Trophoblast cell (in vitro differentiated cells and primary cell): ENCODE measurements at regions not wholly inside any gene's neighbourhood (a gene's known extent, or its start where the extent isn't known, plus 50 kb on each side); places are given as distances from the start of the nearest gene placed in this dataset.

Experiments
- DNase-seq, 2 donors: peaks; one replicate each; pipeline ENCODE4 v3.0.0-alpha.2; 2016
- H2AFZ ChIP-seq: 2 replicates; pipeline ENCODE4 v1.6.1; 2013; ENCODE audit warnings: low read length, moderate library complexity, mild to moderate bottlenecking; ENCODE audit not compliant: insufficient read depth, poor library complexity
- H2AK5ac ChIP-seq: 2 replicates; pipeline ENCODE4 v1.6.1; 2013; ENCODE audit warnings: mild to moderate bottlenecking, low read length
- H2BK120ac ChIP-seq: 2 replicates; pipeline ENCODE4 v1.6.1; 2013; ENCODE audit warnings: low read length, mild to moderate bottlenecking, moderate library complexity; ENCODE audit not compliant: insufficient read depth, poor library complexity
- H2BK12ac ChIP-seq: 2 replicates; pipeline ENCODE4 v1.6.1; 2013; ENCODE audit warnings: mild to moderate bottlenecking, low read length, moderate library complexity
- H2BK5ac ChIP-seq: 2 replicates; pipeline ENCODE4 v1.6.1; 2013; ENCODE audit warnings: low read length, low read depth, moderate library complexity, mild to moderate bottlenecking; ENCODE audit not compliant: poor library complexity
- H3K14ac ChIP-seq: 2 replicates; pipeline ENCODE4 v1.6.1; 2013; ENCODE audit warnings: mild to moderate bottlenecking, low read length
- H3K18ac ChIP-seq: 2 replicates; pipeline ENCODE4 v1.6.1; 2013; ENCODE audit warnings: mild to moderate bottlenecking, low read length
- H3K23ac ChIP-seq: 2 replicates; pipeline ENCODE4 v1.6.1; 2013; ENCODE audit warnings: low read length
- H3K27ac ChIP-seq: 2 replicates; pipeline ENCODE4 v1.5.1; 2013; ENCODE audit warnings: low read depth, mild to moderate bottlenecking, inconsistent platforms, low read length, moderate library complexity
- H3K27me3 ChIP-seq: 2 replicates; pipeline ENCODE4 v1.6.1; 2013; ENCODE audit warnings: inconsistent platforms, mild to moderate bottlenecking, low read length, moderate library complexity; ENCODE audit not compliant: insufficient read depth
- H3K36me3 ChIP-seq, 2 experiments: 1 replicate in 1 of 2; 2 replicates in 1 of 2; pipeline ENCODE4 v1.6.1; 2013; ENCODE audit warnings: low read length in 2 of 2, mild to moderate bottlenecking in 2 of 2, moderate library complexity in 1 of 2; ENCODE audit not compliant: insufficient read depth in 2 of 2, control insufficient read depth in 1 of 2
- H3K4ac ChIP-seq: 2 replicates; pipeline ENCODE4 v1.6.1; 2013; ENCODE audit warnings: low read depth, mild to moderate bottlenecking, low read length, moderate library complexity
- H3K4me1 ChIP-seq, 2 experiments: 1 replicate in 1 of 2; 2 replicates in 1 of 2; pipeline ENCODE4 v1.6.1; 2013; ENCODE audit warnings: low read length in 2 of 2, mild to moderate bottlenecking in 2 of 2, moderate library complexity in 1 of 2; ENCODE audit not compliant: insufficient read depth in 2 of 2, control insufficient read depth in 1 of 2
- H3K4me2 ChIP-seq: 2 replicates; pipeline ENCODE4 v1.6.1; 2013; ENCODE audit warnings: inconsistent platforms, mild to moderate bottlenecking, low read length, moderate library complexity
- H3K4me3 ChIP-seq: 2 replicates; pipeline ENCODE4 v1.5.1; 2013; ENCODE audit warnings: mild to moderate bottlenecking, low read depth, low read length, inconsistent platforms
- H3K79me1 ChIP-seq: one replicate; pipeline ENCODE4 v1.6.1; 2013; ENCODE audit warnings: low read length
- H3K79me2 ChIP-seq: 2 replicates; pipeline ENCODE4 v1.6.1; 2013; ENCODE audit warnings: low read length, mild to moderate bottlenecking; ENCODE audit not compliant: control insufficient read depth, insufficient read depth, poor library complexity
- H3K9ac ChIP-seq: 2 replicates; pipeline ENCODE4 v1.6.1; 2013; ENCODE audit warnings: mild to moderate bottlenecking, low read length
- H3K9me3 ChIP-seq: 2 replicates; pipeline ENCODE4 v1.6.1; 2013; ENCODE audit warnings: low read depth, mild to moderate bottlenecking, control low read depth, inconsistent platforms, low read length; ENCODE audit not compliant: insufficient read depth
- H4K12ac ChIP-seq: 2 replicates; pipeline ENCODE4 v1.6.1; 2013; ENCODE audit warnings: low read depth, mild to moderate bottlenecking, low read length, moderate library complexity
- H4K8ac ChIP-seq: 2 replicates; pipeline ENCODE4 v1.6.1; 2013; ENCODE audit warnings: low read depth, mild to moderate bottlenecking, low read length, moderate library complexity
- H4K91ac ChIP-seq: one replicate; pipeline ENCODE4 v1.6.1; 2013; ENCODE audit warnings: low read depth, mild to moderate bottlenecking, low read length, moderate library complexity
- WGBS: extraction: QIAGEN DNeasy Blood & Tissue Kit; methylation state at CpG from one replicate; pipeline ENCODE4 v1.1.7; 2013; ENCODE audit warnings: missing lambda C conversion rate; ENCODE audit not compliant: insufficient read length, insufficient coverage; ENCODE audit errors: extremely low coverage; 5-methylcytosine and 5-hydroxymethylcytosine counted together

GRCh38 chr11:23988381-23989006 is 508.4 kb upstream of the LUZP2 start:
- Histone ChIP-seq H3K4me1 (peaks cover 0 to under 1% of the 10 kb centered on the region in 2 experiments), H4K91ac (no peak overlapping the region), H3K4me2 (no peak overlapping the region), H3K27ac (peak overlapping the region; percentile 58), H2BK12ac (no peak overlapping the region), H3K36me3 (no peaks in the 10 kb centered on the region), H3K9ac (no peak overlapping the region), H3K4ac (no peak overlapping the region), H3K9me3 (no peaks in the 10 kb centered on the region), H2BK120ac (no peak overlapping the region), H3K18ac (no peak overlapping the region), H4K8ac (no peak overlapping the region), H2AK5ac (no peak overlapping the region), H3K14ac (no peak overlapping the region), H2AFZ (no peak overlapping the region), H3K27me3 (no peaks in the 10 kb centered on the region), H3K23ac (no peak overlapping the region), H2BK5ac (no peak overlapping the region), H3K79me2 (no peaks in the 10 kb centered on the region), H3K79me1 (peaks cover 2% of the 10 kb centered on the region), H3K4me3 (no peak overlapping the region), H4K12ac (no peak overlapping the region)
- DNase-seq: no peak
- WGBS: no CpG with 5 or more reads among the region's 1 CpG

- Histone ChIP-seq H3K14ac (no peak overlapping the region), H3K79me1 (peaks cover 2% of the 10 kb centered on the region), H3K4me2 (no peak overlapping the region), H4K91ac (no peak overlapping the region), H2AK5ac (no peak overlapping the region), H3K9ac (no peak overlapping the region), H3K4ac (no peak overlapping the region), H3K4me3 (no peak overlapping the region), H3K23ac (no peak overlapping the region), H3K36me3 (no peaks in the 10 kb centered on the region), H3K79me2 (no peaks in the 10 kb centered on the region), H3K27me3 (no peaks in the 10 kb centered on the region), H2BK12ac (peak overlapping the region; percentile 40), H3K27ac (peak overlapping the region; percentile 51), H2BK5ac (peak overlapping the region; percentile 79), H3K9me3 (no peaks in the 10 kb centered on the region), H2BK120ac (no peak overlapping the region), H3K18ac (no peak overlapping the region), H4K8ac (peak overlapping the region; percentile 47), H4K12ac (peak overlapping the region; percentile 70), H2AFZ (no peak overlapping the region), H3K4me1 (peaks cover 0 to 4% of the 10 kb centered on the region in 2 experiments)
- DNase-seq: peak; percentile 40 to 68
- WGBS: no CpG with 5 or more reads among the region's 2 CpGs
Measured at GRCh38 chr11:23990346-23991164, 506.3 kb upstream of the LUZP2 start.

- no peaks in the 10 kb centered on the region for H3K36me3 ChIP-seq
- no peak overlapping the region for H3K23ac ChIP-seq
- H3K79me2 ChIP-seq: no peaks in the 10 kb centered on the region
- H2AFZ ChIP-seq: no peak overlapping the region
- no peak overlapping the region for H4K8ac ChIP-seq
- H2AK5ac ChIP-seq: no peak overlapping the region
- no CpG with 5 or more reads among the region's 2 CpGs for WGBS
- H3K4me1 ChIP-seq: peaks cover 0 to 4% of the 10 kb centered on the region in 2 experiments
- H4K91ac ChIP-seq: no peak overlapping the region
- no peak overlapping the region for H3K18ac ChIP-seq
- H3K27me3 ChIP-seq: no peaks in the 10 kb centered on the region
- H2BK12ac ChIP-seq: no peak overlapping the region
- H4K12ac ChIP-seq: no peak overlapping the region
- H2BK120ac ChIP-seq: no peak overlapping the region
- H3K79me1 ChIP-seq: peaks cover 2% of the 10 kb centered on the region
- H3K4ac ChIP-seq: no peak overlapping the region
- no peak overlapping the region for H3K27ac ChIP-seq
- no peaks in the 10 kb centered on the region for H3K9me3 ChIP-seq
- no peak overlapping the region for H3K14ac ChIP-seq
- H2BK5ac ChIP-seq: no peak overlapping the region
- peak; percentile 4 to 52 for DNase-seq
- no peak overlapping the region for H3K4me2 ChIP-seq
- no peak overlapping the region for H3K9ac ChIP-seq
- no peak overlapping the region for H3K4me3 ChIP-seq
Measured at GRCh38 chr11:23991165-23991539, 505.7 kb upstream of the LUZP2 start.

- H3K4me2 ChIP-seq: no peak overlapping the region
- H3K4me3 ChIP-seq: no peak overlapping the region
- H3K9me3 ChIP-seq: no peaks in the 10 kb centered on the region
- no peak overlapping the region for H3K18ac ChIP-seq
- H3K36me3 ChIP-seq: no peaks in the 10 kb centered on the region
- no peak overlapping the region for H3K23ac ChIP-seq
- peaks cover 0 to 4% of the 10 kb centered on the region in 2 experiments for H3K4me1 ChIP-seq
- no peak overlapping the region for H2AK5ac ChIP-seq
- no peak overlapping the region for H3K27ac ChIP-seq
- no peak overlapping the region for H2BK120ac ChIP-seq
- H2AFZ ChIP-seq: no peak overlapping the region
- DNase-seq: peak in 1 of 2 donors; percentile 40
- H3K79me2 ChIP-seq: no peaks in the 10 kb centered on the region
- H4K8ac ChIP-seq: no peak overlapping the region
- no peak overlapping the region for H3K9ac ChIP-seq
- no peak overlapping the region for H2BK12ac ChIP-seq
- H3K27me3 ChIP-seq: no peaks in the 10 kb centered on the region
- H3K79me1 ChIP-seq: no peaks in the 10 kb centered on the region
- H3K4ac ChIP-seq: no peak overlapping the region
- no peak overlapping the region for H4K12ac ChIP-seq
- H4K91ac ChIP-seq: no peak overlapping the region
- no peak overlapping the region for H3K14ac ChIP-seq
- no peak overlapping the region for H2BK5ac ChIP-seq
Measured at GRCh38 chr11:23995891-23996290, 501.0 kb upstream of the LUZP2 start.
